HCT116 (cell line): ENCODE measurements at regions not wholly inside any gene's neighbourhood (a gene's known extent, or its start where the extent isn't known, plus 50 kb on each side); places are given as distances from the start of the nearest gene placed in this dataset.

Source experiments
- ATAC-seq: fragments of 200-7000 bp; cut with Tn5 transposase; 2 replicates; pipeline ENCODE4 v1.9.1; 2020; ENCODE audit warnings: mild to moderate bottlenecking, moderate library complexity
- BruUV-seq: library from RNA; stranded (reverse); fragments of 400-500 nt; replicated peaks from 2 replicates; lab custom pipeline; 2021; lab: Mats Ljungman, UMichigan
- CTCF ChIA-PET: fragments of 300-600 bp; sonication (Branson Sonifier 250); formaldehyde crosslinking; loops from one replicate; lab custom pipeline; 2021; ENCODE audit warnings: antibody characterized with exemption; lab: Charles Lee
- POLR2A ChIA-PET: fragments of 300-600, 350-600 bp; sonication (Branson Sonifier 250); formaldehyde crosslinking; loops from one replicate; lab custom pipeline; 2021; ENCODE audit warnings: antibody characterized with exemption; lab: Charles Lee
- RAD21 ChIA-PET, 2 experiments: fragments of 300-600 bp; sonication (Branson Sonifier 250); formaldehyde crosslinking; loops; one replicate each; lab custom pipeline; 2023; ENCODE audit warnings: low total read pairs in 2 of 2; ENCODE audit not compliant: uncharacterized antibody in 2 of 2, unreplicated experiment in 2 of 2, low non-redundant PET in 1 of 2; lab: Charles Lee
- DNase-seq: peaks from one replicate; pipeline ENCODE4 v3.0.0-alpha.2; 2010; ENCODE audit warnings: low read depth, low spot score
- H2AFZ ChIP-seq: fragments of 200-600 bp; shearing (Covaris generic), sonication (generic); 2 replicates; pipeline ENCODE4 v1.6.1; 2017; ENCODE audit warnings: low read depth, mixed run types, mixed read lengths, antibody characterized with exemption, low read length; ENCODE audit not compliant: poor library complexity, severe bottlenecking
- H3K27ac ChIP-seq: 2 replicates; pipeline ENCODE4 v1.5.1; 2012; ENCODE audit warnings: low read depth, low read length
- H3K27me3 ChIP-seq: fragments of 200-600 bp; sonication (generic); 2 replicates; pipeline ENCODE4 v1.6.1; 2016; ENCODE audit warnings: mixed run types, low read length, mixed read lengths; ENCODE audit not compliant: insufficient read depth
- H3K36me3 ChIP-seq, 2 experiments: fragments of 200-500 bp in 1 of 2; fragments of 200-600 bp in 1 of 2; sonication (Bioruptor generic) in 1 of 2; sonication (generic) in 1 of 2; 2 replicates each; pipeline versions ENCODE4 v1.5.1 to v1.6.1; 2014 to 2016; ENCODE audit warnings: low read length in 2 of 2, inconsistent platforms in 1 of 2, mixed read lengths in 1 of 2, mixed run types in 1 of 2; ENCODE audit not compliant: insufficient read depth in 2 of 2, control insufficient read depth in 1 of 2
- H3K4me1 ChIP-seq, 2 experiments: fragments of 200-600 bp in 1 of 2; sonication (generic) in 1 of 2; 2 replicates each; pipeline versions ENCODE4 v1.5.1 to v1.6.1; 2012 to 2017; ENCODE audit warnings: low read length in 2 of 2, inconsistent platforms in 1 of 2, mild to moderate bottlenecking in 1 of 2, mixed read lengths in 1 of 2, mixed run types in 1 of 2, moderate library complexity in 1 of 2; ENCODE audit not compliant: insufficient read depth in 2 of 2, control insufficient read depth in 1 of 2
- H3K4me2 ChIP-seq: fragments of 200-600 bp; sonication (generic); 2 replicates; pipeline ENCODE4 v1.6.1; 2017; ENCODE audit warnings: mixed run types, low read length, mixed read lengths
- H3K4me3 ChIP-seq, 2 experiments: fragments of 200-600 bp in 1 of 2; sonication (generic) in 1 of 2; replicated peaks in 1 of 2; 2 replicates each; pipeline ENCODE4 v1.5.1; 2011 to 2016; ENCODE audit warnings: low read length in 2 of 2, control low read depth in 1 of 2, low read depth in 1 of 2, mild to moderate bottlenecking in 1 of 2, mixed read lengths in 1 of 2, mixed run types in 1 of 2
- H3K79me2 ChIP-seq: fragments of 200-600 bp; sonication (generic); 2 replicates; pipeline ENCODE4 v1.6.1; 2017; ENCODE audit warnings: mild to moderate bottlenecking, mixed run types, low read length, moderate library complexity, mixed read lengths; ENCODE audit not compliant: insufficient read depth
- H3K9ac ChIP-seq: fragments of 200-600 bp; sonication (generic); 2 replicates; pipeline ENCODE4 v1.6.1; 2016; ENCODE audit warnings: low read length, mixed read lengths
- H3K9me2 ChIP-seq: fragments of 200-600 bp; sonication (generic), shearing (Covaris generic); 2 replicates; pipeline ENCODE4 v1.6.1; 2017; ENCODE audit warnings: mixed run types, mild to moderate bottlenecking, moderate library complexity; ENCODE audit not compliant: insufficient read depth
- H3K9me3 ChIP-seq, 2 experiments: fragments of 200-500 bp in 1 of 2; fragments of 200-600 bp in 1 of 2; sonication (Bioruptor generic) in 1 of 2; sonication (generic) in 1 of 2; 2 replicates each; pipeline ENCODE4 v1.6.1; 2014 to 2017; ENCODE audit warnings: low read length in 2 of 2, mixed read lengths in 2 of 2, inconsistent platforms in 1 of 2, low read depth in 1 of 2, mild to moderate bottlenecking in 1 of 2, mixed run types in 1 of 2, moderate library complexity in 1 of 2; ENCODE audit not compliant: control insufficient read depth in 1 of 2, insufficient read depth in 1 of 2
- H4K20me1 ChIP-seq: fragments of 200-600 bp; sonication (generic), shearing (Covaris generic); 2 replicates; pipeline ENCODE4 v1.6.1; 2017; ENCODE audit warnings: mixed run types, mild to moderate bottlenecking, moderate library complexity; ENCODE audit not compliant: insufficient read depth
- ATF3 ChIP-seq: IDR thresholded peaks from 2 replicates; pipeline ENCODE4 v1.6.1; 2012
- CEBPB ChIP-seq: IDR thresholded peaks from 2 replicates; pipeline ENCODE4 v1.6.1; 2012; ENCODE audit warnings: low read depth
- EGR1 ChIP-seq: IDR thresholded peaks from 2 replicates; pipeline ENCODE4 v1.6.1; 2012; ENCODE audit warnings: low read depth
- ELF1 ChIP-seq: IDR thresholded peaks from 2 replicates; pipeline ENCODE4 v1.6.1; 2012; ENCODE audit warnings: low read depth, borderline replicate concordance
- FOSL1 ChIP-seq: IDR thresholded peaks from 2 replicates; pipeline ENCODE4 v1.6.1; 2012; ENCODE audit warnings: low read depth
- JUND ChIP-seq: IDR thresholded peaks from 2 replicates; pipeline ENCODE4 v1.6.1; 2012
- POLR2A ChIP-seq: IDR thresholded peaks from 2 replicates; pipeline ENCODE4 v1.7.0; 2011; ENCODE audit warnings: borderline replicate concordance; ENCODE audit not compliant: insufficient read depth, insufficient read length; ENCODE audit errors: extremely low read depth
- POLR2AphosphoS5 ChIP-seq: IDR thresholded peaks from 2 replicates; pipeline ENCODE4 v1.6.1; 2011; ENCODE audit warnings: mild to moderate bottlenecking, low read depth, low read length, moderate library complexity
- RAD21 ChIP-seq: IDR thresholded peaks from 2 replicates; pipeline ENCODE4 v1.6.1; 2012; ENCODE audit warnings: low read depth, mild to moderate bottlenecking
- SIN3A ChIP-seq: IDR thresholded peaks from 2 replicates; pipeline ENCODE4 v1.6.1; 2012; ENCODE audit warnings: low read depth
- SRF ChIP-seq: IDR thresholded peaks from 2 replicates; pipeline ENCODE4 v1.6.1; 2012; ENCODE audit warnings: low read depth
- TCF7L2 ChIP-seq: IDR thresholded peaks from 2 replicates; pipeline ENCODE4 v1.7.0; 2011; ENCODE audit warnings: borderline replicate concordance, inconsistent platforms; ENCODE audit not compliant: insufficient read depth, insufficient read length; ENCODE audit errors: extremely low read depth
- YY1 ChIP-seq: IDR thresholded peaks from 2 replicates; pipeline ENCODE4 v1.6.1; 2011; ENCODE audit warnings: low read length, low read depth, moderate library complexity, mild to moderate bottlenecking; ENCODE audit not compliant: insufficient replicate concordance; ENCODE audit errors: extremely low read depth
- ZNF274 ChIP-seq: fragments of 200-500 bp; sonication (Bioruptor generic); IDR thresholded peaks from 2 replicates; pipeline ENCODE4 v1.6.1; 2014; ENCODE audit warnings: mild to moderate bottlenecking, low read depth, low read length, inconsistent platforms
- intact Hi-C: fragments of 100-400 bp; cut with micrococcal nuclease; formaldehyde crosslinking; loops from 2 replicates; pipeline ENCODE4 v1.10.0; 2022

DNA sequence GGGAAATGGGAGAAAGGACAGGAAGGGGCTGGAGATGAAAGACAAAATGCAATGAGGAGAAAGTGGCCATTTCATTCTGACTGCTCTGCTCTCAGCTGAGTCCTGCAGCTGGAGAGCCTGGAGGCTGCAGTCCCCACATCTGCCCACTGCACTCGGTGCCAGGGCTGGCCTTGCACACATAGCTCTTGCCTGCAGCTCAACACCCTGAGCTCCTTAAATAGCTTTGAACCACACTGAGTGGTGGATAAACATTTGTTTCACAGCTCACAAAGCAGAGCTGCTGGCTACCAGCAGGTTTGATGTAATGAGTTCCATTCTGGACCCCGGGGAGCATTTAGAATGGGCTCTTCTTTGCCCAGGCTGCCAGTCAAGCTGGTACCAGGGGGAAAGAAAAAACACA is 426.1 kb upstream of the CADM1 start:
- no peak overlapping the region for H3K4me3 ChIP-seq
- no peaks in the 10 kb centered on the region for H4K20me1 ChIP-seq
- RAD21 ChIA-PET, result no interaction called here
- no peaks in the 10 kb centered on the region for H3K27me3 ChIP-seq
- no TSS peak for BruUV-seq
- H2AFZ ChIP-seq, result no peak overlapping the region
- no peaks in the 10 kb centered on the region; a peak in 2 of 4 replicates for H3K9me3 ChIP-seq
- no peaks in the 10 kb centered on the region for H3K36me3 ChIP-seq
- no peak overlapping the region for H3K9ac ChIP-seq
- no peaks in the 10 kb centered on the region for H3K9me2 ChIP-seq
- no peak for DNase-seq
- no peak overlapping the region for H3K27ac ChIP-seq
- TF ChIP-seq POLR2A, result no peak
- TF ChIP-seq, all 23 proteins: peak for 0
- Histone ChIP-seq H3K4me1 (no peaks in the 10 kb centered on the region), H3K79me2 (no peaks in the 10 kb centered on the region), H3K4me2 (no peak overlapping the region)
- POLR2A ChIA-PET, result no interaction called here
- intact Hi-C loops, result no loop called here
- CTCF ChIA-PET, result no interaction called here
- no peak for ATAC-seq

- intact Hi-C loops, result no loop called here
- no peaks in the 10 kb centered on the region for H3K9me2 ChIP-seq
- no peak overlapping the region for H3K4me2 ChIP-seq
- no peaks in the 10 kb centered on the region for H3K27me3 ChIP-seq
- POLR2A ChIA-PET, result no interaction called here
- H3K36me3 ChIP-seq, result no peaks in the 10 kb centered on the region
- no peaks in the 10 kb centered on the region for H3K79me2 ChIP-seq
- no peak overlapping the region for H2AFZ ChIP-seq
- no peak for ATAC-seq
- H3K27ac ChIP-seq, result no peak overlapping the region
- H4K20me1 ChIP-seq, result no peaks in the 10 kb centered on the region
- RAD21 ChIA-PET, result no interaction called here
- H3K9ac ChIP-seq, result no peak overlapping the region
- BruUV-seq, result no TSS peak
- CTCF ChIA-PET, result no interaction called here
- TF ChIP-seq RAD21 (no peak), FOSL1 (no peak), SIN3A (no peak), CEBPB (no peak), POLR2AphosphoS5 (no peak), ELF1 (no peak), TCF7L2 (no peak), ZNF274 (no peak), ATF3 (no peak), JUND (no peak), EGR1 (no peak), SRF (no peak), YY1 (no peak)
- no peaks in the 10 kb centered on the region for H3K4me1 ChIP-seq
- no peak overlapping the region for H3K4me3 ChIP-seq
- H3K9me3 ChIP-seq, result no peaks in the 10 kb centered on the region; a peak in 1 of 4 replicates
- no peak for DNase-seq
These were observed 425.5 kb upstream of the CADM1 start for GRCh38 chr11:115929618-115930129.
